Stromal cell of bone marrow (primary cell): ENCODE measurements at regions not wholly inside any gene's neighbourhood (a gene's known extent, or its start where the extent isn't known, plus 50 kb on each side); places are given as distances from the start of the nearest gene placed in this dataset.
A peak's percentile ranks its signal among the peaks of the same experiment; 100 is the strongest.
"Not testable (repeated sequence)": the region's sequence is repeated elsewhere in the genome, so short reads cannot be mapped to it uniquely, and the experiment has no call there.

Experiments
- DNase-seq: peaks from one replicate; pipeline ENCODE4 v3.0.0-alpha.2; 2012; ENCODE audit warnings: low read depth

DNA sequence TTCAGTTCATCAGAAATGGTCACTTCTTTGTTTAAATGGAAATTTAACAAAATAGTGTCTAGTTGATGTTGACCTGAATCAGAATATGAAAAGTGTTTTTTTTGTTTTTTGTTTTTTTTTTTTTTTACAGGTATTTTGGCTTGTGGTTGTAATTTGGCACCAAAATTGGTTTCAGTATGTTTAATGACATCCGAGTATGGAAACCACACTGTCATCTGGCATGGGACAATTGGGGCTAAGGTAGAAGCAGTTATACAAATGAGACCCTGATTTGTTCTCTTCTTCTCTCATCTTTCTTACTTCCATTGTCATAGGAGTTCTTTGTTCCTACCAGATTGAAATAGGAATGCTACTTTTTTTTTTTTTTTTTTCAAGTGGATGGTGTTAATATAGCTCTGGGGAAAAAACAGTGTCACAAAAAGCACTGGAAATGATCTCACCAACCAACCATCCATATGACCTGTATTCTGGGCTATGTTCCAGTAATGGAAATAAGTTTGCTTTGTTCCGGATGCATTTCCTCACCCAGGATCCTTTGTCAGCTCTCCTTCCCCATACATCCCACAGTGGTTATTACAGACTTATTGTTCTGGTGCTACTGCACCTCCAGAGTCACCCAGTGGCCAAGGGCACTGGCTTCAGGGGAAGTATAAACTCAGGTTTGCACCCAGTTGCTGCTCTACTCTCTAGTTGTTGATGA, 95.8 kb downstream of the ATXN3L start:
- peak; percentile 50 for DNase-seq

DNA sequence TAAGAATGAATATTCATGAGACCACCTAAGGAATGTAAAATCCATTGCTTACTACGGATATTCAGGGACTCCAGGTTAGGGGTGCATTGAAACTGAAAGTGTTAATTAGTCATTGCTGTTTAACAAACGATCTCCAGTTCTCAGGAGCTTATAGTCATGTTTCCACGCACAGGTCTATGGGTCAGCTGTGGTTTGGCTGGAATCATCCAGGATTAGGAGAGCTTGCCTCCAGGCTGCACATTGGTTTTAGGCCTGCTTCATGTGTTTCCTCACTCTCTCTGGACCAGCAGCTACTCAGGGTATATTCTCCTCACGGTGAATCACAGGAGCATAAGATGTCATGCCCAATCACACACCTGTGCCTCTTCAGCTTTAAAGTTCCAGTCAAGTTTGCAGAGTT, 98.9 kb downstream of the ATXN3L start:
- peak; percentile 40 for DNase-seq

DNA sequence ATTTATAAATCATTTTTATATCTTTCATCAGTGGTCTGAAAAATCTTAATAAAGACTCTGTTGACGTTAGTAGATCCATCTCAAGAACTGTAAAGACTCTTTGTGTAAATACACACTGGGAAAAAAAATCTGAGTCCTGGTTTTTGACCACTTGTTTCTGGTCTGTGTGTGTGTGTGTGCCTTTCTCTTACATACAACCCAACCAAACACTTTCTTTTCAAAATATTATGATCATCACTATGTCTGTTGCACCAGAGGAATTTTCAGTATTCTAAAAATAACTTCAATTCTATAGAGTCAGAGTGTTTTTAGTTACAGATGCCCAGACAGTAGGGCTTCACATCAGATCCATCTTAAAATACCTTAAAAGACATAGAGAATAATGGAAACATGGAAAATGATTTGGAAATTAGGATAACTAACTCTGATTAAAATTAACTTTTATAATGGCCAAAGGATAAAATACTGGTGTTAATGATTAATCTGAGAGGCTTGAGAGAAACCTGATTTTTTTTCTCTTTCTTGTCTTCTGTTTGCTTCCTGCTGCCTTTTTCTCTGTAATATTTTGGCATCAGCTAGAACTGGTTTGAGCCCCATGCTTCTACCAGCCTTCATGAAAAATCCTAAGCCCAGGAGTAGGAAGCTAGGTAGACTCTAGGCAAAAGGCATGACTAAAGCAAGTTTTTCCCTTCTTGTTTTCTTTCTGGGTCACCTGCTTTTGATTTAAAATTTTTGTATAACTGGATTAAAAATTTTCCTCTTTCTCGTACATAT, 99.7 kb downstream of the ATXN3L start:
- DNase-seq: no peak

DNA sequence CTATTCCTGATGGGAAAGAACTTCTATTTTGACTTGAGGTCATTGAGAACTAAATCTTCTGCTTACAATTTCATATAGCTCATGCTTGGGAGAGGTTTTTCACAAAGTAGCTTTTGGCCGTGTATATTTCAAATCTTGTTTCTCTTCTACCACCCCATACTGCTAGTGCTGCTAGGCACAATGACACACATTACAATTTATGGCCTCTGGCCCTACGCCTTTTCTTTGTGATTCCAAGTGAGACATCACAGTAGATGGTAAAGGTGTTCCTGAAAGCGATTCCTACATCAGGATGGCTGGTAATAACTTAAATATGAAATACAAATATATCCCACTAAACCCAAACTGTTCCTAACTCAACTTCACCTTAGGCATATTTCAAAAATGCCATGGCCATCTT, 101.1 kb downstream of the ATXN3L start:
- no peak for DNase-seq

DNA sequence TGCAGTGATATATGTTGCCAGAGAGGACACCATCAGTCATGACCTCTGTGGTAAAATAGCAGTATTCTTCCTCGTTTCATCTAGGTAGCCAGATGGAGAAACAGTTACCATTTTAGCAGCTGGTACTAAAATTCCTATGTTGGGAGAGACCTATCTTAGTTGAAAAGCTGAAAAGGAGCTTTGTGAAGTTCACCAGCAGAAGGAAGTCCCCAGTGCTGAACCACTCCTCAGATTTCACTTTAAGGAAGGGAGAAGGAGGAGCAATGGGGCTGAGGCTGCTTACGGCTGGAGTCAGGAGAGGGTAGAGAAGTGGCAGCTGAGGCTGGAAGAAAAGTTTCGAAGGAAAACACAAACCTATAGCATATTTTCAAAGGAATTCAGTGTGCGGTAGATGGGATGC, 103.7 kb downstream of the ATXN3L start:
- DNase-seq: no peak

DNA sequence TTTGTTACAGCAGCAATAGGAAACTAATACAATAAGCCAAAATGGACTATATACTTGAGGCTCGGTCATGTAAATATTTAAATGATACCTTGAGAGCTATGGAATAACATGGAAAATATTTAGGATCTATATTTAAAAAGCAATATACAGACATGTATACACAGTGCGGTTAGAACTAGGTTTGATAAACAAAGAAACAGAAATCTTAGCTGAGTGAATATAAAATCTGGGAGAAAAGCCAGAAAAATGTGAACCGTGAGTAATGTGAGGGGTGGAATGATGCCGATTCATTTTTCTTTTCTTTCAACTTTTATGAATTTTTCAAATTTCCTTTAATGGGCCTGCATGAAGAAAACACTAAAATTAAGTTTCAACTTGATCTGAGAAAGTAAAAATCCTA, 104.1 kb downstream of the ATXN3L start:
- peak; percentile 53 for DNase-seq

DNA sequence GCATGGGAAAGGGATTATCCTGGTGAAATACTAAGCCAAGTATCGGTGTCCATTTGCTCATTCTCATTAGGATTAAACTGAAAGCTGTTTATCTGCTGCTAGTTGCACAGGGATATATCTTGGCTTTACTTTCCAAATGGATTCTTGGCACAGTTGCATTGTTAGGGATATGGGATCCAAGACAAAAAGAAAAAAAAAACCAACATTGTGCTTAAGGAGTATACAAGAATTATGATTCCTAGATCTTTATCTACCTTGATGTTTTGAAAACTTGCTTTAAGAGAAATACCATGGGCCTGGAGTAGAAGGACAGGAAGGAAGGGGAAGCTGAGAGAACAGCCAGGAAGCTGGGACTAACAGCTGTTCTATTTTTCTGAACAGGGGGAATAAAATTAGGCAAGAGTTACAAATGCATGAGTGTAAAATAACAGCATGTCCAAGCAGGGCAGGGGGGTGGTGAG, 107.6 kb downstream of the ATXN3L start:
- no peak for DNase-seq

DNA sequence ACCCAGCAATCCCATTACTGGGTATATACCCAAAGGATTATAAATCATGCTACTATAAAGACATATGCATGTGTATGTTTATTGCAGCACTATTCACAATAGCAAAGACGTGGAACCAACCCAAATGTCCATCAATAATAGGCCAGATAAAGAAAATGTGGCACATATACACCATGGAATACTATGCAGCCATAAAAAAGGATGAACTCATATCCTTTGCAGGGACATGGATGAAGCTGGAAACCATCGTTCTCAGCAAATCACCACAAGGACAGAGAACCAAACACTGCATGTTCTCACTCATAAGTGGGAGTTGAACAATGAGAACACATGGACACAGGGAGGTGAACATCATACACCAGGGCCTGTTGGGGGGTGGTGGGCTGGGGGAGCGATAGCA, 109.7 kb downstream of the ATXN3L start:
- DNase-seq: not testable (repeated sequence)

DNA sequence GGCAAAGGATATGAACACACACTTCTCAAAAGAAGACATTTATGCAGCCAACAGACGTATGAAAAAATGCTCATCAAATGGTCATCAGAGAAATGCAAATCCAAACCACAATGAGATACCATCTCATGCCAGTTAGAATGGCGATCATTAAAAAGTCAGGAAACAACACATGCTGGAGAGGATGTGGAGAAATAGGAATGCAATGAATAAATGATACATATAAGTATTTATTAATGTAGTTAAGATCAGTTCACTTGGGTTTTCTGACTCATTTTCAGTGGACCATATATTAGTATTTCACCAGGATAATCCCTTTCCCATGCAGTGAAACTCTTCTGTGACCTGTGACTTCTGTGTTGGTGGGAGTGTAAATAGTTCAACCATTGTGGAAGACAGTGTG, 110.1 kb downstream of the ATXN3L start:
- DNase-seq: not testable (repeated sequence)

DNA sequence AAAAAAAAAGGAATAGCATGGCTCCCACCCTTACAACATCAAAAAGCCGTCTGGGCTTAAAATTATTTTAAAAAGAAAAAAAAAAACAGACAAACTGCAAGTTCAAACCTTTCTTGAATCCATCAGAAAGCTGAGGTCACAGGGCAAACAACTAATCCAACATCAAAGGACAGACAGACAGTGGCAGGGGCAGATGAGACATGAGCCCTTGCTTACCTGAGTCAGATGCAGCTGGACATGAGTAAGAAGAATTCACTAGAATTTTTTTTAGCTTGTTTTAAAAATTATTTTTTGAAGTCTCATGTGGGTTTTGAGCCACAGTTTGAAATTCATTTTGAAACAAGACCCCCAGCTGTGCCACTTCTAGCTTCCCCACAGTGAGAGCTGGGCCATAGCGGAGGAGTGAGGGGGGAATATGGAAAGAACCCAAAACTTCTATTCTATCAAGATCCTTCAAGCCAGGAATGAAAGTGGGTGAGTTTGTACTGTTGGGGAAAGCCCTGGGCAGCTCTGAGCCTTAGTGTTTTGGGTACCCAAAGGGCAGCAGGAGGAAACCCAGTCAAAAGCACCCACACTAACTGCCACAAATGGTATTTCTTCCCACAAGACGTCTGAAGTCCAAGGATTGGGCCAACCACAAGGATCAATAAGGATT, 111.4 kb downstream of the ATXN3L start:
- no peak for DNase-seq

DNA sequence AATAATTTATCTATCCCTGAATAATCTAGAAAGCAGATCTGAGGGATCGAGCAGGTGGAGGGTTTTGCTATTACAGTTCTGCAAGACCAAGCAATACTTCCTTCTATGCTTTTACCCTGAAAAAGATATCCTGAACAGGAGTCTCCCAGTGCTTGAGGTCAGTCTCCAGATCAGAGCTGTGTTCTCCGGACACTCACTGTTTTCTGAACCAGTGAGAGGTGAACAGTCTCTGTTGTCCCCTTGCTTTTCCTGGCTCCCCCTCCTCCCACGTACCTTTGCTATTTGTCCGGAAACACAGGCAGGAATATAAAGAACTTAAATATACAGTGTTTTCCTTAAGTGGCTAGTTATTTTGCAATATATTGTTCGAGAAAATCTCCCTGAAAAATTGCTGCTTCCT, 116.6 kb downstream of the ATXN3L start:
- DNase-seq: no peak

DNA sequence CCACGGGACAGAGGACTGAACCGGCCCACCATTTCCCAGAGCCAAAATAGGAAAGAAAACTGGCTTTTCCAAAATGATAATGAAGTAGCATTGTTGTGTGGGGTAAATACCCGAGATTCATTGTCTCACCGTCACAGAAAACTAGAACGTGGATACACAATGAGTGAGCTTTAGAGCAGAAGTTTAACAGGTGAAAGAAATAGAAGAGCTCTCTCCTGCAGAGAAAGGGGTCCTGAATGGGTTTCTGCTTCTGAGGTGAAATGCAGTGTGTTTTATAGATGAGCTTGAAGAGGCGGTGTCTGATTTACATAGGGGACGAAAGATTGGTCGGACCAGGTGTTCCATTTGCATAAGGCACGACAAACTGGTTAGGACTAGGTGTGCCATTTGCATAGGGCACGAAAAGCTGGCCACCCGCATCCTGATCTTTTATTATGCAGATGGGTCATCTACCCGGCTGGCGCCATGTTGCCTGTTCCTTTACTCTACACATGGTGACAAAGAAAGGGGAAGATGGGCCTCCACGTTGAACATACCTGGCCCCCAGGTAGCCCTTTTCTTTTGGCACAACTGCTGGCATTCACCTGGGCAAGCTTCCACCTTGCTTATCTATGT, 118.1 kb downstream of the ATXN3L start:
- no peak for DNase-seq

DNA sequence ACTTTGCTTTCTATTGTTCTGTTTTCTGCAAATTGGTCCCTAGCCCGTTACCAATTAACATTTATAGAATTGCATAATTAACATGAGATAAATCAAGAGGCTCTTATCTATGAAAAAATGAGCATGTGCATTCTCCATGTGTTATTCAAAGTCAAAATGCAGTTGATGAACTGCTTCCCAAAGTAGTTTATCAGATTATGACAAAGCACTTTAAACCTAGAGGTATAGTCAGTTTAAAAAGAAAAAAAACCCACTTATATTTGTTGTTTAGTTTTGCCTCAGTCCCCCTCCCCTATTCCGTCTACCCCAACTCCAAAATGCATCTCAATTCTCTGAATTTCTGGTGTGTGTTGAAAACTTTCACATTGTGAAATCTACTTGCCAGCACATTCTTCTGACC, 119.5 kb downstream of the ATXN3L start:
- no peak for DNase-seq

DNA sequence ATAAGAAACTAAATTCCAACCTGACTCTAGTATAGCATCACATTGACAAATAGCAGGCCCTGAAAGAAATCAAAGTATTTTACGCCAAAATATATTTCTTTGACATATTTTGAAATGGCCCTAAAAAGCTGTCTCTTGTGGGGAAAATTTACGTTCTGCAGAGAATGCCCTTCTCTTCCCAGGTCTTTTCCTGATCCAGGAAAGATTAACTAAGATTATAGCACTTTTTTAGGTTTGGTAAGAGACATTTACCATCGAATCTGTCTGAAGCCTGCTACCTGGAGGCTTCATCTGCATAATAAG, 121.1 kb downstream of the ATXN3L start:
- no peak for DNase-seq

DNA sequence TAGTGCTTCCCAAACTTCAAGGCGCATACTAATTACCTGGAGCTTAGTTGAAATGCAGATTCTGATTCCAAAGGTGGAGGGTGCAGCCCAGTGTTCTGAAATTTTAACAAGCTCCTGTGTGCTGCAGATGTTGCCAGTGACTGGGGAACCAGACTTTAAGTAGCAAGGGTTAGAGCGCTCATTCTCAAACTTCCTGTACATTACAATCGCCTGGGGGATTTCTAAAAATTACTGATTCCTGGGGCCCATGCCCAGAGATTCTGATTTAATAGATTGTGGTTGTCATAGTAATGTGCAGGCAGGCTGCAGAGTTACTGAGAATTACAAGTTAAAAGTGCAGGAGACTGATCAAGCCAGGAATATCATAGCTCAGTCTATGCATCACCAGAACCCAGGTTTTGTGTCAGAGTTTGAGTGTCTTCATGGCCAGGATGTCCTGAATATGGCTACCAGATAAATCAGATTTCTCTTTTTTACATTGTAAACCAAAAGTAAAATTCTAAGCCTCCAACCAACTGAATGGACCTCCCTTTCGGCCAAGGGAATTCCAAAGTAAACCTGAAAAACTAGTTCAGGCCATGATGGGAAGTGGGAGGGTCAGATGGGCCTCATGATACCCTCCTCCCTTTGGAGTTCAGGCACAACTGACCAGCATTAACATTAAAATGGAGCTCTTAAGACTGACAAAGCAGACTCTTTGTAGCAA, 121.6 kb downstream of the ATXN3L start:
- no peak for DNase-seq

DNA sequence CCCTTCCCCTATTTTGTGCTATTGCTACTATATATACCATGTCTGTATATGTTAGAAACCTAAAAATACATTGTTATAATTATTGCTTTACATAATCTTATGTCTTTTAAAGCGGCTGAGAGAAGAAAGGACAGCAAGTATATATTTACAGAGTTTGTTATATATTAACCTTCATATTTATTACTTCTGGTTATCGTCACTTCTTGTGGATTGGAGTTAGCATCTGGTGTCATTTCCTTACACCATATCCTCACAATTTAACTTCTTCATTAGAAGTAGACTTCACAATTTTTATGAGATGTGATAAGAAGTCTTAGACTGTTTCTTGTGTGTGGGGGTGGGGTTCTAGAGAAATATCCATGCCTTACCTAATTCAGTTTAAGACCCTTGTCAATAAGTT, 123.1 kb downstream of the ATXN3L start:
- DNase-seq: no peak

DNA sequence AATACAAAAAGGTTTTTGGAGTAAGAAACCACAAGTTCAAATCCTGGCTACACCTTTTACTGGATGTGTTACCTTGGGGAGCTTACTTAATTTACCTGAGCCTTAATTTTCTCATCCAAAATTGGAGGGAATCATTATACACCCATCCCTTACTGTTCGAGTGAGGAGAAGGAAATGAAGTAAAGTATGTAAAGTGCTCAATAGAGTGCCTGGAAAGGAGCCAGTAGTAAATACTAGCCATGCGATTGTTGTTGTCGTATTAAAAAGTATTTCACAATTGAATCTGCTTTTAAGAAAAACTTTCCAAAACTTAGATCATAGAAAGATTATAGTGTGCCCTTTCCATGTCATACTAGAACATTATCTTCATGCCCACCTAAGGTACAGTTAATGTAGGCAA, 124.5 kb downstream of the ATXN3L start:
- no peak for DNase-seq

DNA sequence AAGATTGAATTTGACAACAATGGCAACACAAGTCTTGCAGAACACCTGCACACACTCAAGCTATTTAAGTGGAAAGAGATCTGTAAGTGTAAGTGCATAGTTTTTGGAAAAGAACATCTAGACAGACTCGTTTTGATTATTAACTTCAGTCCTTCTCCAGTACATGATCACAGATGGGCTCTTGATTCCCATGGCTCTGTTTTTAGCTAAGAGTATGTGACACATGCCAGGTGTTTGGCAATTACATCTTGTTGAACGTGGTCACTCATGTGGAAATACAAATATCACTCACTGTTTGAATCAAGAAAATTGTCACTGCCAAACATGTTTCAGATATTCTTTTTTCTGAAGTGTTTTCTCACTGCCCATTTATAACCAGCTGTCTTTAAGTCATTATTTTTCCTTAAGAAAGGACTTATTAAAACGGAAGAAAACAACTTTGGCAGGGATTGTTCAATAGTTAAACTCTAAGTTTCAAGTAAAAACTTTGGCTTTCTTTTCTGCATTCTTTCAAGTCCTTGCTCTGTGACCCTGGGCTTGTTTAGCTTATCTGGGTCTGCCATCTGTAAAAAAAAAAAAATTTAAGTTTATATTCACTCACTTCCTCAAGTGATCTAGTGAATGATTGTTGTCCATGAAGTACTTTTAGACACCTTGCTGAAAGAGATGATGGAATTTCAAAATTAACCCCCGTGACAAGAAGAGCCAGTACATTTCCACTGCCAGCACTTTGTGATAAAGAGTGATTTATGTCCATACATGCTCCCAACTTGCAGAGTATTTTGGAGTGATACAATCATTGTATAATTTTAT, 125.4 kb downstream of the ATXN3L start:
- no peak for DNase-seq

DNA sequence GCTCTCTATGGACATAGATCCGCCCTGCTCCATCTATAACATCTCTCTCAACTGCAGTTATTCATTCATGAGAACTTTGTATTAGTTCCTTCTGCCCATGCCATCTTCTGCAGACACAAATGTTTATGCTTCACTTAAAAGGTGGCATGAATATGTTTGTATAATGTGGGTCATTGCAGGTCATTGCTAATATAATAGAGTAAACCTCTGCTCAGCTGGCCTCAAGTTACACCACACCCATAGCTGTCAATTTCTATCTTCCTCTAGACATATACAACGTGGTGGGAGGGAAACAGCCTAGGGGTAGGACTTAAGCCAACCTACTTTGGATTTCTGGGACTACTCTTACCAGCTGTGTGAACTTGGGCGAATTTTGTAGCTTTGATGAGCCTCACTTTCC, 129.8 kb downstream of the ATXN3L start:
- DNase-seq: no peak

DNA sequence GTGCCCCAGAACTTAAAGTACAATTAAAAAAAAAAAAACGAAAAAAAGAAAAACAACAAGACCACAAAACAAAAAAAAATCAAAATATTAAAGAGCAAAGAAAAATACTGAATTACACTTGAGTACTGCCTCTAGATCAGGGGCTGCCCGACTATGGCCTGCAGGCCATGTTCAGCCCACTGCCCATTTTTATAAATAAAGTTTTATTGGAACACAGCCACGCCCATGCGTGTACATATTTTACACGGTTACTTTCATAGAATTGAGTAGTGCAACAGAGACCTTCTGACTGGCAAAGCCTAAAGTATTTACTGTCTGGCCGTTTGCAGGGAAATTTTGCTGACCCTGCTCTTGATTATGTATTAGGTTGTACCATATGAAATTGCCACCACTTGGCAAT, 130.5 kb downstream of the ATXN3L start:
- no peak for DNase-seq

DNA sequence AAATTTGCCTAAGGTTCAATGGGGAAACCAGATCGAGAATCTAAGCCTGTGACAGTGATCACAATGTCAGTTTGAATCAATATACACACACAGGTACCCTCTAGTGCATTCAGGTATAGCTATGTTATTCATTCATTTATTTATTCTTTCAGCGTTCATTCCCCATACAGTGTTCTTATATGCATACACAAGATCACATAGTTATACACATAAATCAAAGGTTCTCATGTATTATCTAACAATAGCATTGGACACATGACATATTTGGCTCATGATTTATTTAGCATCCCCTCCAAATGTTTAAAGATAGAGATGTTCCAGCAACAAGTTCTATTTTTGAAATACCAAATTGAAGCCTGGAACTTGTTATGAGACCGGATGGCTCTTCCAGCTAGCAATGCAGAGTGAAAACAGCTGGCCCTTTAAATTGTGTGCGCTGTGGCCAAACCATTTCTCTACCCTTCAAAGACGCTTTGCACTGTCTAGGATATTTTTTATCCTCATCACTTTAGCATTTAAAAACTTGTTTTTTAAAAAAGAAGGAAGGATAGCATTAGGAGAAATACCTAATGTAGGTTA, 131.0 kb downstream of the ATXN3L start:
- DNase-seq: no peak
